H9 (cell line): ENCODE measurements at regions not wholly inside any gene's neighbourhood (a gene's known extent, or its start where the extent isn't known, plus 50 kb on each side); places are given as distances from the start of the nearest gene placed in this dataset.

Source experiments
- DNase-seq: peaks from one replicate; pipeline ENCODE4 v3.0.0-alpha.2; 2017
- H2AFZ ChIP-seq: one replicate; pipeline ENCODE4 v1.6.1; 2013; ENCODE audit warnings: mild to moderate bottlenecking, low read length, control low read depth, moderate library complexity
- H2AK5ac ChIP-seq: 2 replicates; pipeline ENCODE4 v1.6.1; 2013; ENCODE audit warnings: low read length, control low read depth, mixed read lengths; ENCODE audit not compliant: insufficient read length
- H2BK120ac ChIP-seq: one replicate; pipeline ENCODE4 v1.6.1; 2013; ENCODE audit warnings: low read depth, mild to moderate bottlenecking, low read length, control low read depth, inconsistent platforms; ENCODE audit not compliant: poor library complexity, severe bottlenecking
- H2BK12ac ChIP-seq: 2 replicates; pipeline ENCODE4 v1.6.1; 2013; ENCODE audit warnings: low read length, control low read depth, mixed read lengths, low read depth; ENCODE audit not compliant: insufficient read length
- H2BK15ac ChIP-seq: 2 replicates; pipeline ENCODE4 v1.6.1; 2013; ENCODE audit warnings: low read depth, low read length, control low read depth
- H2BK20ac ChIP-seq: one replicate; pipeline ENCODE4 v1.6.1; 2013; ENCODE audit warnings: low read depth, mild to moderate bottlenecking, low read length, control low read depth, inconsistent platforms; ENCODE audit not compliant: poor library complexity, severe bottlenecking
- H2BK5ac ChIP-seq: 2 replicates; pipeline ENCODE4 v1.6.1; 2013; ENCODE audit warnings: low read length, control low read depth, mixed read lengths; ENCODE audit not compliant: insufficient read length
- H3K14ac ChIP-seq: 2 replicates; pipeline ENCODE4 v1.6.1; 2013; ENCODE audit warnings: low read length, control low read depth; ENCODE audit not compliant: insufficient read depth
- H3K18ac ChIP-seq: 2 replicates; pipeline ENCODE4 v1.6.1; 2013; ENCODE audit warnings: low read depth, mild to moderate bottlenecking, mixed read lengths, low read length, control low read depth; ENCODE audit not compliant: insufficient read length
- H3K23ac ChIP-seq: 2 replicates; pipeline ENCODE4 v1.6.1; 2013; ENCODE audit warnings: low read length, control low read depth, mixed read lengths, low read depth; ENCODE audit not compliant: insufficient read length
- H3K23me2 ChIP-seq: 2 replicates; pipeline ENCODE4 v1.6.1; 2013; ENCODE audit warnings: low read depth, mild to moderate bottlenecking, mixed read lengths, low read length, control low read depth; ENCODE audit not compliant: insufficient read length, poor library complexity, severe bottlenecking
- H3K27ac ChIP-seq: 2 replicates; pipeline ENCODE4 v1.5.1; 2013; ENCODE audit warnings: low read length, control low read depth, mixed read lengths, low read depth; ENCODE audit not compliant: insufficient read length
- H3K27me3 ChIP-seq: 2 replicates; pipeline ENCODE4 v1.6.1; 2013; ENCODE audit warnings: low read length, control low read depth, inconsistent platforms; ENCODE audit not compliant: insufficient read depth
- H3K4ac ChIP-seq: 2 replicates; pipeline ENCODE4 v1.6.1; 2013; ENCODE audit warnings: low read depth, mild to moderate bottlenecking, control low read depth, inconsistent platforms, low read length, moderate library complexity
- H3K4me1 ChIP-seq: 2 replicates; pipeline ENCODE4 v1.6.1; 2013; ENCODE audit warnings: low read length, control low read depth, inconsistent platforms; ENCODE audit not compliant: insufficient read depth
- H3K4me2 ChIP-seq: 2 replicates; pipeline ENCODE4 v1.6.1; 2013; ENCODE audit warnings: low read length, control low read depth, mixed read lengths; ENCODE audit not compliant: insufficient read length, insufficient read depth
- H3K56ac ChIP-seq: 2 replicates; pipeline ENCODE4 v1.6.1; 2013; ENCODE audit warnings: low read depth, mild to moderate bottlenecking, mixed read lengths, low read length, control low read depth; ENCODE audit not compliant: insufficient read length
- H3K79me1 ChIP-seq: 2 replicates; pipeline ENCODE4 v1.6.1; 2013; ENCODE audit warnings: low read depth, mild to moderate bottlenecking, moderate library complexity, low read length, control low read depth, inconsistent platforms; ENCODE audit not compliant: insufficient read depth, poor library complexity, severe bottlenecking
- H3K79me2 ChIP-seq: 2 replicates; pipeline ENCODE4 v1.6.1; 2013; ENCODE audit warnings: low read length, control low read depth, inconsistent platforms; ENCODE audit not compliant: insufficient read depth
- H3K9ac ChIP-seq: 2 replicates; pipeline ENCODE4 v1.6.1; 2013; ENCODE audit warnings: low read length, control low read depth, mixed read lengths; ENCODE audit not compliant: insufficient read length; ENCODE audit errors: extremely low read depth
- H3K9me3 ChIP-seq: one replicate; pipeline ENCODE4 v1.6.1; 2013; ENCODE audit warnings: low read depth, low read length, inconsistent platforms; ENCODE audit not compliant: control insufficient read depth
- H3T11ph ChIP-seq: one replicate; pipeline ENCODE4 v1.6.1; 2013; ENCODE audit warnings: mild to moderate bottlenecking, low read length, control low read depth, inconsistent platforms
- H4K20me1 ChIP-seq: one replicate; pipeline ENCODE4 v1.6.1; 2013; ENCODE audit not compliant: control insufficient read depth, insufficient read length, insufficient read depth
- H4K5ac ChIP-seq: 2 replicates; pipeline ENCODE4 v1.6.1; 2013; ENCODE audit warnings: low read depth, mild to moderate bottlenecking, mixed read lengths, low read length, control low read depth; ENCODE audit not compliant: insufficient read length
- H4K8ac ChIP-seq: replicated peaks from 2 replicates; pipeline ENCODE4 v1.6.1; 2013; ENCODE audit warnings: low read length, control low read depth, mixed read lengths, low read depth; ENCODE audit not compliant: insufficient read length
- H4K91ac ChIP-seq: 2 replicates; pipeline ENCODE4 v1.6.1; 2013; ENCODE audit warnings: low read depth, mild to moderate bottlenecking, moderate library complexity, mixed read lengths, low read length, control low read depth; ENCODE audit not compliant: insufficient read length
- H3K27ac Mint-ChIP-seq, 3 experiments: 2 replicates in 2 of 3; 3 replicates in 1 of 3; pipeline ENCODE4 v1.8.0; 2020 to 2021; ENCODE audit warnings: mixed read lengths in 3 of 3, mild to moderate bottlenecking in 1 of 3, moderate library complexity in 1 of 3
- H3K27me3 Mint-ChIP-seq: 2 replicates; pipeline ENCODE4 v1.8.0; 2021; ENCODE audit warnings: low read depth, mild to moderate bottlenecking, moderate library complexity, mixed read lengths
- H3K36me3 Mint-ChIP-seq, 3 experiments: 2 replicates in 2 of 3; 3 replicates in 1 of 3; pipeline ENCODE4 v1.8.0; 2020 to 2021; ENCODE audit warnings: low read depth in 3 of 3, mixed read lengths in 3 of 3; ENCODE audit not compliant: insufficient read depth in 1 of 3
- H3K4me1 Mint-ChIP-seq, 2 experiments: 2 replicates each; pipeline ENCODE4 v1.8.0; 2020; ENCODE audit warnings: mixed read lengths in 2 of 2
- H3K4me3 Mint-ChIP-seq, 2 experiments: 2 replicates in 1 of 2; 3 replicates in 1 of 2; pipeline ENCODE4 v1.8.0; 2020 to 2021; ENCODE audit warnings: mild to moderate bottlenecking in 2 of 2, mixed read lengths in 2 of 2, moderate library complexity in 1 of 2
- H3K9me3 Mint-ChIP-seq, 2 experiments: 2 replicates in 1 of 2; 3 replicates in 1 of 2; pipeline ENCODE4 v1.8.0; 2020; ENCODE audit warnings: mild to moderate bottlenecking in 2 of 2, mixed read lengths in 2 of 2, moderate library complexity in 1 of 2
- WGBS: extraction: QIAGEN DNeasy Blood & Tissue Kit; methylation state at CpG from one replicate; pipeline ENCODE4 v1.1.7; 2013; ENCODE audit warnings: missing lambda C conversion rate, low lambda C conversion rate, mixed read lengths; ENCODE audit not compliant: insufficient read length; ENCODE audit errors: extremely low coverage; 5-methylcytosine and 5-hydroxymethylcytosine counted together
- TF ChIP-seq, protein P1 (sequence below): fragments of 200-600 bp; sonication (generic); conservative IDR thresholded peaks from 3 replicates; pipeline ENCODE4 v1.8.0; 2021; ENCODE audit warnings: antibody characterized with exemption, mild to moderate bottlenecking

DNA sequence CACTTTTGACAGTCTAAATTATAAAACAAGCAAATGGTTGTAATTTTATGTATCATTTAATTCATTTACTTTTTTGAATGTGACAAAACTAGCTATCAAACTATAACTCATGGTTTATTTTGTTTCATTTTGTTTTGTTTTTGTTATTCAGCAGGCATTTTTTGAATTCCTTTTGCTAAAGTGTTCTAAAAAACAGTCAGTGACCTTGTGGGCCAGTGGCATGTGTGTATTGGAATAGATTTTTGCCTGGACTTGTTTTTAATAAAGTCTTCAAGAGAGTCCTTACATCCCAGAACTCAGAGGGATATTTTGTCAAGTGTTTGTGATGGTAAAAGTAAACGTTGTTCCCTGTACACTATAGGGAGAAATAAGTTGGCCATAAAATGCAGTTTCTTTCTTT is 369.7 kb upstream of the SYT1 start:
- Histone ChIP-seq H3K27me3 (no peaks in the 10 kb centered on the region), H2BK15ac (no peak overlapping the region), H3K27ac (no peak overlapping the region), H3K56ac (no peak overlapping the region), H3K18ac (no peak overlapping the region), H3K23me2 (no peaks in the 10 kb centered on the region), H2BK120ac (no peak overlapping the region), H4K20me1 (no peaks in the 10 kb centered on the region), H2AFZ (no peak overlapping the region), H3K79me1 (no peaks in the 10 kb centered on the region), H3K9me3 (no peaks in the 10 kb centered on the region), H3K23ac (no peak overlapping the region), H4K91ac (no peak overlapping the region), H2BK20ac (no peak overlapping the region), H2BK12ac (no peak overlapping the region), H3K79me2 (no peaks in the 10 kb centered on the region), H3K14ac (no peak overlapping the region), H3T11ph (no peak overlapping the region), H4K5ac (no peak overlapping the region), H3K9ac (no peak overlapping the region), H3K4me2 (no peak overlapping the region), H2BK5ac (no peak overlapping the region), H2AK5ac (no peak overlapping the region), H3K4ac (no peak overlapping the region), H4K8ac (no peak overlapping the region), H3K4me1 (no peaks in the 10 kb centered on the region)
- Mint-ChIP-seq H3K27ac (no peak overlapping the region), H3K36me3 (no peaks in the 10 kb centered on the region; a peak in 1 of 7 replicates), H3K9me3 (no peaks in the 10 kb centered on the region), H3K4me3 (no peak overlapping the region), H3K4me1 (no peaks in the 10 kb centered on the region), H3K27me3 (no peaks in the 10 kb centered on the region)
- no peak for DNase-seq
- no CpG with 5 or more reads among the region's 1 CpG for WGBS
- TF ChIP-seq, protein P1, sequence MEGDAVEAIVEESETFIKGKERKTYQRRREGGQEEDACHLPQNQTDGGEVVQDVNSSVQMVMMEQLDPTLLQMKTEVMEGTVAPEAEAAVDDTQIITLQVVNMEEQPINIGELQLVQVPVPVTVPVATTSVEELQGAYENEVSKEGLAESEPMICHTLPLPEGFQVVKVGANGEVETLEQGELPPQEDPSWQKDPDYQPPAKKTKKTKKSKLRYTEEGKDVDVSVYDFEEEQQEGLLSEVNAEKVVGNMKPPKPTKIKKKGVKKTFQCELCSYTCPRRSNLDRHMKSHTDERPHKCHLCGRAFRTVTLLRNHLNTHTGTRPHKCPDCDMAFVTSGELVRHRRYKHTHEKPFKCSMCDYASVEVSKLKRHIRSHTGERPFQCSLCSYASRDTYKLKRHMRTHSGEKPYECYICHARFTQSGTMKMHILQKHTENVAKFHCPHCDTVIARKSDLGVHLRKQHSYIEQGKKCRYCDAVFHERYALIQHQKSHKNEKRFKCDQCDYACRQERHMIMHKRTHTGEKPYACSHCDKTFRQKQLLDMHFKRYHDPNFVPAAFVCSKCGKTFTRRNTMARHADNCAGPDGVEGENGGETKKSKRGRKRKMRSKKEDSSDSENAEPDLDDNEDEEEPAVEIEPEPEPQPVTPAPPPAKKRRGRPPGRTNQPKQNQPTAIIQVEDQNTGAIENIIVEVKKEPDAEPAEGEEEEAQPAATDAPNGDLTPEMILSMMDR: no peak
